ENCODE measurements at regions not wholly inside any gene's neighbourhood (a gene's known extent, or its start where the extent isn't known, plus 50 kb on each side); places are given as distances from the start of the nearest gene placed in this dataset.

DNA sequence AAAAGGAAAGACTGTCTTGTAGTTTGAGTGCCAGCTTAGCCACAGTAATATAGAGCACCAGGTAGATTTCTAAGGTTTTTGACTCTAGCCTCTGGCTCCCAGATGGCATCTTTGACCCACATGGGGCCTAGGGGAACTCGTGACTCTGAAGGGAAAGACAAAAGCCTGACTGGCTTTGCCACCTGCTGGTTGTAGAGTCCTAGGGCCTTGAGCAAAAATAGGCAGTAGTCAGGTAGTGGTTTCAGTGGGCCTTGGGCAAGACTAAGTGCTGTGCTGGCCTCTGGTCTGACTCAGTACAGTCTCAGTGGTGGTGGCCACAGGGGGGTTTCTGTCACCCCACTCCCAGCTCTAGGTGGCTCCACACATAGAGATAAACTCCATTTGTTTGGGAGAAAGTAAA lies 349.4 kb downstream of the FAM181B start:
- H3K27me3 ChIP-seq (ENCODE audit: control insufficient read depth in 3 of 3, insufficient read depth in 3 of 3, low read length in 3 of 3): no peaks in the 10 kb centered on the region
- H3K36me3 ChIP-seq (ENCODE audit: control insufficient read depth in 3 of 3, insufficient read depth in 2 of 3, low read depth in 1 of 3, low read length in 3 of 3): no peaks in the 10 kb centered on the region
- H3K9me3 ChIP-seq (ENCODE audit: control insufficient read depth in 2 of 2, insufficient read depth in 1 of 2, low read depth in 1 of 2, low read length in 1 of 2): no peaks in the 10 kb centered on the region
- no peak overlapping the region for H3K27ac ChIP-seq (ENCODE audit: low read depth in 1 of 3, low read length in 2 of 3)
- 0 to 29% (median 11%) methylated on average over 1 of the region's 1 CpG for WGBS, 3 donors
- H3K4me1 ChIP-seq (ENCODE audit: control insufficient read depth in 3 of 3, insufficient read depth in 2 of 3, low read depth in 1 of 3, low read length in 2 of 3): no peaks in the 10 kb centered on the region
- DNase-seq (no peak), FAIRE-seq (no peak)
- no peak overlapping the region for H3K4me3 ChIP-seq (ENCODE audit: low read depth in 1 of 3, low read length in 3 of 3)

DNA sequence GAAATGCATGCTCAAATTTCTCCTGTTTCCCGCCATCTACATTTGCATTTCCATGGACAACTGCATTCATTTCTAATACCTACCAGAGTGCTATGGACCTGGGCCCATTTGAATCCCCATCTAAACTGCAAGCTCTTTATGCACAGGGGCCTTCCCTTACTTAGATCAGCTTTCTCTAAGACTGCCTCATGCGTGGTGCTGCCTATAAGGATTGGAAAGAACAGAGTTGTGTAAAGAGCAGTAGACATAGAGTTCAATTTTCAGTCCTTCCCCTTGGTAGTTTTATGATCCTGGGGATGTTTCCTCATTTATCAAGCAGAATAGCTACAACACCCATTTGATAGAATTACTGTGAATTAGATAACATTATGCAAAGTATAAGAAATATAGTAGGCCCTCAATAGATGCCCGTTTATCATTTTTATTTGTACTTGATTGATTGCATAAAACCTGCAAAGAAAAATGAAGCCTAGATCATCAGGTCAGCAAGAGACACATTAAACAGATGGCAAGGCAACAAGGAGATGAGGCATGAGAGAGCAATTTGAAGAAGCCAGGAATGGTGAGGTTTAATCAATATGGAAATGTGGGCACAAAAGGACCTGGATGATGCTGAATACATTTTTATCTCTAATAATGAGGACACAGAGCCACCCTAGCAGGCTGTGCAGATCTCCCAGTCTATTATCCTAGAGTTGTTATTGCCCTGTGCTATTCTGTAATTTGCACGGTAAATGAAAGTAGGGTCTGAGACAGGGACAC lies 359.7 kb downstream of the FAM181B start:
- WGBS, 3 donors: 84 to 88% (median 84%) methylated on average over 4 of the region's 4 CpGs
- FAIRE-seq: no peak

DNA sequence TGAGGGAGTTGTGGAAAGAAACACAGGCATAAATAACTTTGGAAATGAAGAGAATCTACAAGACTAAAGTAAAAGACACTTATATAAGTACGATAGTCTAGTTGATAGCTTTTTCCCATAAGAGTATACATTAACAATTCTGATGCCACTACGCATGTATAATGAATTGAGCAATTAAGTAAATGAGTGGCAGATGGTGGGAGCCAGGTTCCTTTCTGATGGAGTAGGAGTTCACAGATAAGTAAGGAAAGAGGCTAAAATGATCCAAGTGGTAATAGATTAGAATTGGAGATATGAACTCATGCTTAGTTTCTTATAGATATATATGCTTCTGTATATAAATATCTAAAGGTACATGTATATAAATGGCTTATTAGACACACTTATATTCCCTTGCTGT lies 368.3 kb downstream of the FAM181B start:
- Histone ChIP-seq H3K36me3 (ENCODE audit: control insufficient read depth in 3 of 3, insufficient read depth in 2 of 3, low read depth in 1 of 3, low read length in 3 of 3) (no peaks in the 10 kb centered on the region), H3K9me3 (ENCODE audit: control insufficient read depth in 2 of 2, insufficient read depth in 1 of 2, low read depth in 1 of 2, low read length in 1 of 2) (no peaks in the 10 kb centered on the region), H3K4me3 (ENCODE audit: low read depth in 1 of 3, low read length in 3 of 3) (no peak overlapping the region), H3K27ac (ENCODE audit: low read depth in 1 of 3, low read length in 2 of 3) (no peak overlapping the region), H3K27me3 (ENCODE audit: control insufficient read depth in 3 of 3, insufficient read depth in 3 of 3, low read length in 3 of 3) (no peaks in the 10 kb centered on the region), H3K4me1 (ENCODE audit: control insufficient read depth in 3 of 3, insufficient read depth in 2 of 3, low read depth in 1 of 3, low read length in 2 of 3) (no peaks in the 10 kb centered on the region)
- FAIRE-seq: no peak
- no peak for DNase-seq
- 69 to 80% (median 73%) methylated on average over 2 of the region's 2 CpGs for WGBS, 3 donors

More for the DNA sequence above, 359.7 kb downstream of the FAM181B start:
- Histone ChIP-seq H3K36me3 (ENCODE audit: control insufficient read depth in 3 of 3, insufficient read depth in 2 of 3, low read depth in 1 of 3, low read length in 3 of 3) (no peaks in the 10 kb centered on the region), H3K4me1 (ENCODE audit: control insufficient read depth in 3 of 3, insufficient read depth in 2 of 3, low read depth in 1 of 3, low read length in 2 of 3) (no peaks in the 10 kb centered on the region), H3K27ac (ENCODE audit: low read depth in 1 of 3, low read length in 2 of 3) (no peak overlapping the region), H3K4me3 (ENCODE audit: low read depth in 1 of 3, low read length in 3 of 3) (no peak overlapping the region), H3K27me3 (ENCODE audit: control insufficient read depth in 3 of 3, insufficient read depth in 3 of 3, low read length in 3 of 3) (no peaks in the 10 kb centered on the region), H3K9me3 (ENCODE audit: control insufficient read depth in 2 of 2, insufficient read depth in 1 of 2, low read depth in 1 of 2, low read length in 1 of 2) (no peaks in the 10 kb centered on the region)
- DNase-seq: no peak

DNA sequence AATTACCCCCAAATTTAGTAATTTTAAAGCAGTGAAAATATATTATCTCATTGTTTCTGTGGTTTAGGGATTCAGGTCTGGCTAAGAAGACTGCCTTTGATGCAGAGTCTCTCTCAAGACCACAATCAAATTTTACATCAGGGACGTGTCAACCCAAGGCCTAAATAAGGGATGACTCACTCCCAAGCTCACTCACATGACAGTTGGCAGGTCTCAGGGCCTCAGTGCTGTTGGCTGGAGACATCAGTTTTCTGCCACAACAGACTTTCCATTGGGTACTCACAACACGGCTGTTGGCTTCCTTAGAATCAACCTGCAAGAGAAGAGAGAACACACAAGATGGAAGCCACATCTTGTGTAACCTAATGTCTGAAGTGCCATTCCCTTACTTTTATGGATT lies 377.3 kb downstream of the FAM181B start:
- Histone ChIP-seq H3K9me3 (ENCODE audit: control insufficient read depth in 2 of 2, insufficient read depth in 1 of 2, low read depth in 1 of 2, low read length in 1 of 2) (no peaks in the 10 kb centered on the region), H3K4me1 (ENCODE audit: control insufficient read depth in 3 of 3, insufficient read depth in 2 of 3, low read depth in 1 of 3, low read length in 2 of 3) (no peaks in the 10 kb centered on the region), H3K36me3 (ENCODE audit: control insufficient read depth in 3 of 3, insufficient read depth in 2 of 3, low read depth in 1 of 3, low read length in 3 of 3) (no peaks in the 10 kb centered on the region), H3K4me3 (ENCODE audit: low read depth in 1 of 3, low read length in 3 of 3) (no peak overlapping the region), H3K27ac (ENCODE audit: low read depth in 1 of 3, low read length in 2 of 3) (no peak overlapping the region), H3K27me3 (ENCODE audit: control insufficient read depth in 3 of 3, insufficient read depth in 3 of 3, low read length in 3 of 3) (no peaks in the 10 kb centered on the region)
- FAIRE-seq (no peak), DNase-seq (no peak)
- 67 to 71% (median 71%) methylated on average over 2 of the region's 2 CpGs for WGBS, 3 donors

DNA sequence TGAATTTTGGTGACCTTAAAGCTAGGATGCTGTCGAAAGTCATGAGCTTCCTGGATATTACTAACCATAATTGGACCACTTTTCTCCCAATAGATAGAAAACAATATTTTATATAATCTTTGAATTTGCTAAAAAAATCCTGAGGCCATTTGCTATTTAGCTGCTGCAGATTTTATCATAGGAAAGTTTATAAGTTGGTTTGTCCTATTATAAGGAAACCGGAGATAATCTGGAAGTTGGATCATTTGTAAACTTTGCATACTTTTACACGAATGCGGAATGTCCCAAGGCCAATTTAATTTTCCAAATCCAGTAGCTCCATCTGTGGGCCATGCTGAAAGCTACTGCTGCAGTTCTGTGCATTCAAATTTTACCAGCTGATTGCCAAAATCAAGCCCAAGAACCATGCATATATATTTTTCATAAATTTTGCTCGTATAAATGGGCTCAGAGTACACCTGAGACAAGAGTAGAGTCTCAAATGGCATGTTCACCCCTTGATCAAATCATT lies 378.3 kb downstream of the FAM181B start:
- DNase-seq (no peak), FAIRE-seq (no peak)
- no peaks in the 10 kb centered on the region for H3K9me3 ChIP-seq (ENCODE audit: control insufficient read depth in 2 of 2, insufficient read depth in 1 of 2, low read depth in 1 of 2, low read length in 1 of 2)
- no peaks in the 10 kb centered on the region for H3K4me1 ChIP-seq (ENCODE audit: control insufficient read depth in 3 of 3, insufficient read depth in 2 of 3, low read depth in 1 of 3, low read length in 2 of 3)
- H3K4me3 ChIP-seq (ENCODE audit: low read depth in 1 of 3, low read length in 3 of 3): no peak overlapping the region
- H3K36me3 ChIP-seq (ENCODE audit: control insufficient read depth in 3 of 3, insufficient read depth in 2 of 3, low read depth in 1 of 3, low read length in 3 of 3): no peaks in the 10 kb centered on the region
- no peaks in the 10 kb centered on the region for H3K27me3 ChIP-seq (ENCODE audit: control insufficient read depth in 3 of 3, insufficient read depth in 3 of 3, low read length in 3 of 3)
- no peak overlapping the region for H3K27ac ChIP-seq (ENCODE audit: low read depth in 1 of 3, low read length in 2 of 3)
- 61 to 74% (median 61%) methylated on average over 5 of the region's 5 CpGs for WGBS, 3 donors

DNA sequence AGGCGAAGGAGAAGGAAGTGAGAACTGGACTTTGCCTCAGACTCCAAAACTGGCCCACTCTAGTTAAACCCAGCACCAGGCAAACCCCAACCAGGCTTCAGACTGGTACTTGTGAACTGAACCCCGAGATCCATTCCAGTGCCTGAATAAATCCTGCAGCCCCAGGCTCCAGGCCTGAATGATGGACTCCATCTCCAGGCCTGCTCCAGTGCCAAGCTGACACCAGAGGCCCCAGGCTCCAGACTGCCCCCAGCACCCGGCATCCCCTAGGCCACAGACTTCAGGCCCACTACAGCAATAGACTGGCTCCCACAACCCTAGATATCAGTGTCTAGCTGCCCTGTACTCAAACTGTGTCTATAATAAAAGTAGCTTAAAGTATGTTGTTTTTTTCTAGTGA lies 406.8 kb downstream of the FAM181B start:
- Histone ChIP-seq H3K4me1 (ENCODE audit: control insufficient read depth in 3 of 3, insufficient read depth in 2 of 3, low read depth in 1 of 3, low read length in 2 of 3) (no peaks in the 10 kb centered on the region), H3K4me3 (ENCODE audit: low read depth in 1 of 3, low read length in 3 of 3) (no peak overlapping the region), H3K9me3 (ENCODE audit: control insufficient read depth in 2 of 2, insufficient read depth in 1 of 2, low read depth in 1 of 2, low read length in 1 of 2) (no peaks in the 10 kb centered on the region), H3K36me3 (ENCODE audit: control insufficient read depth in 3 of 3, insufficient read depth in 2 of 3, low read depth in 1 of 3, low read length in 3 of 3) (no peaks in the 10 kb centered on the region), H3K27me3 (ENCODE audit: control insufficient read depth in 3 of 3, insufficient read depth in 3 of 3, low read length in 3 of 3) (no peaks in the 10 kb centered on the region), H3K27ac (ENCODE audit: low read depth in 1 of 3, low read length in 2 of 3) (no peak overlapping the region)
- FAIRE-seq (no peak), DNase-seq (no peak)
- WGBS, 3 donors: 61 to 74% (median 69%) methylated on average over 3 of the region's 3 CpGs

DNA sequence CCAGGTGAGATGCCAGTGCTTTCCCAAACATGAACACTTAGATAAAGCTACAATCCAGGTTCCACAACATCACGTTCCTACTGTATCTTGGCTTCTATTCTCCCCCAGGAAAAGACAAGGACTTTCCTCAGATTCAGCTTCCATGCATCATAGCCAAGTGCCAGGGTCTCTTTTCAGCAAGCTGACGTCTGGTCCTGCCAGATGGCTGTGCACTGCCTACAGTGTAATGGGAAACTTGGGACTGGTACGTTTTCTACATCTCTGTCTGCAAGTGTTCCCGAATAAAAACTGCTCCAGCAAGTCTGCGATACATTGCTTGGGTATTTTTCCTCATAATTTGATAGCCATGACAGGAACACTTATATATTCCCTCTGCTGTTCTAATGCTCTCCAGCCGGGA lies 412.5 kb downstream of the FAM181B start:
- Histone ChIP-seq H3K36me3 (ENCODE audit: control insufficient read depth in 3 of 3, insufficient read depth in 2 of 3, low read depth in 1 of 3, low read length in 3 of 3) (no peaks in the 10 kb centered on the region), H3K9me3 (ENCODE audit: control insufficient read depth in 2 of 2, insufficient read depth in 1 of 2, low read depth in 1 of 2, low read length in 1 of 2) (no peaks in the 10 kb centered on the region), H3K4me3 (ENCODE audit: low read depth in 1 of 3, low read length in 3 of 3) (no peak overlapping the region), H3K4me1 (ENCODE audit: control insufficient read depth in 3 of 3, insufficient read depth in 2 of 3, low read depth in 1 of 3, low read length in 2 of 3) (no peaks in the 10 kb centered on the region), H3K27ac (ENCODE audit: low read depth in 1 of 3, low read length in 2 of 3) (no peak overlapping the region), H3K27me3 (ENCODE audit: control insufficient read depth in 3 of 3, insufficient read depth in 3 of 3, low read length in 3 of 3) (no peaks in the 10 kb centered on the region)
- FAIRE-seq (no peak), DNase-seq (no peak)
- 66 to 79% (median 70%) methylated on average over 6 of the region's 6 CpGs for WGBS, 3 donors

DNA sequence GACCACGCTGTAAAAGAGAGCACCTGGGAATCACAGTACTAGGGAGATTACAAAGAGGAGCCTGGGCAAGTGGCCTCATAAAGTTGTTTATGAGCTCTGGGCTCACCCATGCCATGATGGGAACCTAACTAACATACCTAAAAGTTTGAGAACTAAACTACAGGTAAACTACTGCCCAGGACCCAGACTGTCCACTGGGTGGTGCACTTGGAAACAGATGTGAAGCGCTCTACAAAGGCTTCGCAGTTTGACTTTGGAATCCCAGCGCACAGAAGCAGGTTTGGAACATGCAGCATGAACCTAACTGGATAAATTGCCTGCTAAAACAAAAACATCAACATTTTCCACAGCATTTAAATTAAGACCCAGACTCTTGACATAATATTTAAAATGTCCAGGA lies 418.6 kb downstream of the FAM181B start:
- H3K27ac ChIP-seq (ENCODE audit: low read depth in 1 of 3, low read length in 2 of 3): no peak overlapping the region
- H3K4me1 ChIP-seq (ENCODE audit: control insufficient read depth in 3 of 3, insufficient read depth in 2 of 3, low read depth in 1 of 3, low read length in 2 of 3): no peaks in the 10 kb centered on the region
- no peak overlapping the region for H3K4me3 ChIP-seq (ENCODE audit: low read depth in 1 of 3, low read length in 3 of 3)
- 24% methylated on average over 4 of the region's 4 CpGs for WGBS, 3 donors
- DNase-seq (peak; percentile 4 to 9), FAIRE-seq (no peak)
- no peaks in the 10 kb centered on the region for H3K9me3 ChIP-seq (ENCODE audit: control insufficient read depth in 2 of 2, insufficient read depth in 1 of 2, low read depth in 1 of 2, low read length in 1 of 2)
- H3K36me3 ChIP-seq (ENCODE audit: control insufficient read depth in 3 of 3, insufficient read depth in 2 of 3, low read depth in 1 of 3, low read length in 3 of 3): no peaks in the 10 kb centered on the region
- H3K27me3 ChIP-seq (ENCODE audit: control insufficient read depth in 3 of 3, insufficient read depth in 3 of 3, low read length in 3 of 3): no peaks in the 10 kb centered on the region

DNA sequence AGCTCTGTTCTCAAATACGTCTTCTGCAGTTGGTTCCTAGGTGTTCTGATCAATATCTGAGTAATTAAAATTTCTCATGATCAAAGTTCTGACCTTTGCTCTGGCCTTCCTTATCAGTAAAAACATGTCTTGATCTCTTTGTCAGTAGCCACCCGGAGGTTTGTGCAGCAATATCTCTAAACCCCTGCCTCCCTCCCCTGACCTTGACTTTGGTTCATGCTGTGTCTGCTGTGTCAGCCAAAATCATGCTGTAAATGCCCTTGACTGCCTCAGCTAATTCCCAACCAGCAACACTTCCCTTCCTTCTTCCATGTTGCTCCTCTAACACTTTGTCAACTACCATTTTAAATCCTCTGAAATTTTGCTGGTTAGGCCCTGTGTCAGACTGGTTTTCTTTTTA lies 424.7 kb downstream of the FAM181B start:
- Histone ChIP-seq H3K27ac (ENCODE audit: low read depth in 1 of 3, low read length in 2 of 3) (no peak overlapping the region), H3K36me3 (ENCODE audit: control insufficient read depth in 3 of 3, insufficient read depth in 2 of 3, low read depth in 1 of 3, low read length in 3 of 3) (no peaks in the 10 kb centered on the region), H3K27me3 (ENCODE audit: control insufficient read depth in 3 of 3, insufficient read depth in 3 of 3, low read length in 3 of 3) (no peaks in the 10 kb centered on the region), H3K4me3 (ENCODE audit: low read depth in 1 of 3, low read length in 3 of 3) (no peak overlapping the region), H3K9me3 (ENCODE audit: control insufficient read depth in 2 of 2, insufficient read depth in 1 of 2, low read depth in 1 of 2, low read length in 1 of 2) (no peaks in the 10 kb centered on the region), H3K4me1 (ENCODE audit: control insufficient read depth in 3 of 3, insufficient read depth in 2 of 3, low read depth in 1 of 3, low read length in 2 of 3) (no peaks in the 10 kb centered on the region)
- no peak for FAIRE-seq
- WGBS, 3 donors: 3 to 40% (median 25%) methylated on average over 2 of the region's 2 CpGs
- DNase-seq: peak in 1 of 2 donors; percentile 0

Data from small intestine (tissue), 7 donors.